GM12875 (cell line): ENCODE measurements at regions not wholly inside any gene's neighbourhood (a gene's known extent, or its start where the extent isn't known, plus 50 kb on each side); places are given as distances from the start of the nearest gene placed in this dataset.

ENCODE experiments used
- H3K4me3 ChIP-seq: one replicate; pipeline ENCODE4 v1.5.1; 2011; ENCODE audit warnings: low read depth, low read length, control low read depth
- TF ChIP-seq, protein P1 (sequence below): IDR thresholded peaks from 2 replicates; pipeline ENCODE4 v1.5.1; 2011; ENCODE audit warnings: low read depth, mild to moderate bottlenecking, control low read depth, inconsistent platforms, low read length, moderate library complexity, borderline replicate concordance; ENCODE audit not compliant: insufficient read depth

DNA sequence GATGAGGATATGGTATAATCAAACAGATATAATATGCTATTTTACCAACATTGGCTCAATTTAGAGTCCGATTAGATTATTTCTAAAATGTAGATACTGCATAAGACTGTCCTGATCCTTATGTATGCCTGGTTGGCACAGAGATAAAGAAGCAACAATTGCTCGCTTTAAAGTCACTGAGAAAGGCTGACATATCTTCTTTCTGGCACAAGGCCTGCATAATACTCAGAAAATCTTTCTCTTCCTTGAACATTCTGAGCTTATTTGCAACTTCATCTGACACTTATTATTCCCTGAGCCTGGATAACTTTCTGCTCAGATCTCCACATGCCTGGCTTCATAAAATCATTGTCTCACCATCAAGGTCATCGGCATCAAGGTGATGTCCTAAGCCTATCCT is 219.3 kb upstream of the CDH9 start:
- TF ChIP-seq, protein P1, sequence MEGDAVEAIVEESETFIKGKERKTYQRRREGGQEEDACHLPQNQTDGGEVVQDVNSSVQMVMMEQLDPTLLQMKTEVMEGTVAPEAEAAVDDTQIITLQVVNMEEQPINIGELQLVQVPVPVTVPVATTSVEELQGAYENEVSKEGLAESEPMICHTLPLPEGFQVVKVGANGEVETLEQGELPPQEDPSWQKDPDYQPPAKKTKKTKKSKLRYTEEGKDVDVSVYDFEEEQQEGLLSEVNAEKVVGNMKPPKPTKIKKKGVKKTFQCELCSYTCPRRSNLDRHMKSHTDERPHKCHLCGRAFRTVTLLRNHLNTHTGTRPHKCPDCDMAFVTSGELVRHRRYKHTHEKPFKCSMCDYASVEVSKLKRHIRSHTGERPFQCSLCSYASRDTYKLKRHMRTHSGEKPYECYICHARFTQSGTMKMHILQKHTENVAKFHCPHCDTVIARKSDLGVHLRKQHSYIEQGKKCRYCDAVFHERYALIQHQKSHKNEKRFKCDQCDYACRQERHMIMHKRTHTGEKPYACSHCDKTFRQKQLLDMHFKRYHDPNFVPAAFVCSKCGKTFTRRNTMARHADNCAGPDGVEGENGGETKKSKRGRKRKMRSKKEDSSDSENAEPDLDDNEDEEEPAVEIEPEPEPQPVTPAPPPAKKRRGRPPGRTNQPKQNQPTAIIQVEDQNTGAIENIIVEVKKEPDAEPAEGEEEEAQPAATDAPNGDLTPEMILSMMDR, result no peak
- no peak overlapping the region for H3K4me3 ChIP-seq

DNA sequence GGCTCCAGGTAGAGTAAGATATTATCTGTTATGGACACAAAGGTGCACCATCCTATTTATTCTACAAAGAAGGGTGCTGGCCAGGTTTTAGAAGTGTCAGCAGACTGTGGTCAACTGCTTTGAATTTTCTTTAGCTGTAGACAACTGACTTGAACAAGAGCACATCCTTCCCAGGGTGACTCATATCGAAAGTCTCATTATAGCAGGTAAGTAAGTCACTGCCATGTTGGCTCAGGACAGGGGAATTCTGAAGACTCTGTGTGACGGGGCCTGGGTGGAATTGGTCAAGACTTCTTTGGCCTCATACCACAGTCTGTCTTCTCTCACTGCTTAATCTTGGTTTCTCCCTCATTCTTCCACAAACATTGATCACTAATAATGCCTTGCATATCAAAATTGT is 214.5 kb upstream of the CDH9 start:
- no peak overlapping the region for H3K4me3 ChIP-seq
- TF ChIP-seq, protein P1, result no peak

DNA sequence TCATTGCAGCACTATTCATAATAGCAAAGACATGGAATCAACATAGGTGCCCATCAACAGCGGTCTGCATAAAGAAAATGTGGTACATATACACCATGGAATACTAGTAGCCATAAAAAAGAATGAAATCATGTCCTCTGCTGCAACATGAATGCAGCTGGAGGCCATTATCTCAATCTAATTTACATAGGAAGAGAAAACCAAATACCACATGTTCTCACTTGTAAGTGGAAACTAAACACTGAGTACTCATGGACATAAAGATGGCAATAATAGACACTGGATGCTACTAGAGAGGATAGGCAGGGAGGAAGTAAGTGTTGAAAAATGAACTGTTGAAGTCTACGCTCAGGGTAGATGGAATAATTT is 203.9 kb upstream of the CDH9 start:
- TF ChIP-seq, protein P1, result no peak

DNA sequence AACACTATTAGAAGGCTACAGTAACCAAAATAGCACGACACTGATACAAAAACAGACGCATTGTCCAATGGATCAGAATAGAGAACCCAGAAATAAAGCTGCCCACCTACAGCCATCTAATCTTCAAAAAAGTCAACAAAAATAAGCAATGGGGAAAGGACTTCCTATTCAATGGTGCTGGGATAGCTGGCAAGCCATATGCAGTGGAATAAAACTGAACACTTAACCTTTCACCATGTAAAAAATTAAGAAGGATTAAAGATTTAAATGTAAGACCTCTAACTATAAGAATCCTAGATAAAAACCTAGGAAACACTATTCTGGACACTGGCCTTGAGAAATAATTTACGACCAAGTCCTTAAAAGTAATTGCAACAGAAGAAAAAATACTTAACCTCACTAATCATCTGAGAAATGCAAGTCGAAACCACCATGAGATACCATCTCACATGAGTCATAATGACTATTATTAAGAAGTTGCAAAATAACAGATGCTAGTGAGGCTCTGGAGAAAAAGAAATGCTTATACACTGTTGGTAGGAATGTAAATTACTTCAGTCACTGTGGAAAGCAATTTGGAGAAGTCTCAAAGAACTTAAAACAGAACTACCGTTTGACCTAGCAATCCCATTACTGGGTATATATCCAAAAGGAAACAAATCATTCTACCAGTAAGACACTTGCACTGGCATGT is 203.3 kb upstream of the CDH9 start:
- no peak overlapping the region for H3K4me3 ChIP-seq
- TF ChIP-seq, protein P1, result no peak

More for the DNA sequence above, 203.9 kb upstream of the CDH9 start:
- H3K4me3 ChIP-seq, result no peak overlapping the region

DNA sequence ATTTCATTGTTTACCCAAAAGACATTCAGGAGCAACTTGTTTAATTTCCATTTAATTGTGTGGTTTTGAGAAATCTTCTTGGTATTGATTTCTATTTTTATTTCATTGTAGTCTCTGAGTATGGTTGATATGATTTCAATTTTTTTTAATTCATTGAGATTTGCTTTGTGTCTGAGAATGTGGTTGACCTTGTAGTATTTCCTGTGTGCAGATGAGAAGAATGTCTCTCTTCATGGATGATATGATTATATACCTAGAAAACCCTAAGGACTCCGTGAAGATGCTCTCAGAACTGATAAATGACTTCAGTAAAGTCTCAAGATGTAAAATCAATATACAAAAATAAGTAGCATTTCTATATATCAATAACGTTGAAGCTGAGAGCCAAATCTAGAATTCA is 202.4 kb upstream of the CDH9 start:
- TF ChIP-seq, protein P1, result no peak
- no peak overlapping the region for H3K4me3 ChIP-seq

DNA sequence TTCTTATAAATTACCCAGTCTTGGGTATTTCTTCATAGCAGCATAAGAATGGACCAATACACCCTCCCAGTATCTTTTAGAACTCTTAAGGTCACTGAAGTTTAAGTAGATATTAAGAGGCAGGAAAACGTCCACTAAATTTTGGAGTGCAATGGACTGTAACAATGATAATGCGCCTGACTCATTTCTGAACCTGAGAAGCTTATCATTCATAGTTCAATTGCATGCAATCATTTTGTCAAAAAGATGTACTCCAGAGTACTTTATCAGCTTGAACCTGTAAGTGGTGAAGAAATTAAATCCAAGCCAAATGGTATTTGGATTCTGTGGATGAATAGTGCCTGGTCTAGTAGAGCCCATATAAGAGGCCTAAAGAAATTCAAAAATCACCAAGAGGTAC is 196.5 kb upstream of the CDH9 start:
- H3K4me3 ChIP-seq, result no peak overlapping the region
- TF ChIP-seq, protein P1, result no peak

DNA sequence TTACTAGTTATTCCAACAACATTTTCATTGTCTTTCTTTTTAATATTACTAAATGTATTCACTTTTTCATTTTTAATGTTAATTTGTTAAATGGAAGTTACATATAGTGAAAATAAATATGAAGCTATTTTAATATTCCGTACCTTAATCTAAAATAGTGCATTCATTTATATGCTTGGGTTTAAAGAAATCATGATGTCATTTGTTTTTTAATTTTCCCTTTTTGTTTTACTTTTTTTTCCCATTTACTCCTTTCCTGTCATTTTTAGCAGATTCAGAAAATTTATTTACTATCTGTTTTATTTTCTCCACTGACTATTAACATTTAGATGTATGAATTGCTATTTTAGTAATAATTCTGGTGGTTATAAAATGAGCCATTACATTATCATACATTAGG is 183.0 kb upstream of the CDH9 start:
- H3K4me3 ChIP-seq, result no peak overlapping the region
- TF ChIP-seq, protein P1, result no peak
